ENCODE measurements at regions not wholly inside any gene's neighbourhood (a gene's known extent, or its start where the extent isn't known, plus 50 kb on each side); places are given as distances from the start of the nearest gene placed in this dataset.

GRCh38 chr5:174535669-174536068 lies 188.7 kb upstream of the MSX2 start:
- TF ChIP-seq CTCF (IDR thresholded peaks at IDR 0.05): no peak

GRCh38 chr5:174542037-174542436 lies 182.3 kb upstream of the MSX2 start:
- no peak for TF ChIP-seq CTCF (IDR thresholded peaks at IDR 0.05)

GRCh38 chr5:174542471-174542870 lies 181.9 kb upstream of the MSX2 start:
- no peak for TF ChIP-seq CTCF (IDR thresholded peaks at IDR 0.05)

GRCh38 chr5:174545926-174546325 lies 178.5 kb upstream of the MSX2 start:
- no peak for TF ChIP-seq CTCF (IDR thresholded peaks at IDR 0.05)

GRCh38 chr5:174547814-174548213 lies 176.6 kb upstream of the MSX2 start:
- TF ChIP-seq CTCF (IDR thresholded peaks at IDR 0.05): no peak

GRCh38 chr5:174549254-174549653 lies 175.1 kb upstream of the MSX2 start:
- TF ChIP-seq CTCF (IDR thresholded peaks at IDR 0.05): no peak

GRCh38 chr5:174550026-174550425 lies 174.4 kb upstream of the MSX2 start:
- TF ChIP-seq CTCF (IDR thresholded peaks at IDR 0.05): no peak

GRCh38 chr5:174552428-174552827 lies 172.0 kb upstream of the MSX2 start:
- no peak for TF ChIP-seq CTCF (IDR thresholded peaks at IDR 0.05)

Data from LNCAP (cell line).